ENCODE measurements at regions not wholly inside any gene's neighbourhood (a gene's known extent, or its start where the extent isn't known, plus 50 kb on each side); places are given as distances from the start of the nearest gene placed in this dataset.

- no peak for DNase-seq (ENCODE audit: low read depth in 2 of 2)
Observed at GRCh38 chr4:20572976-20573375, 127.3 kb upstream of the PACRGL start.

DNA sequence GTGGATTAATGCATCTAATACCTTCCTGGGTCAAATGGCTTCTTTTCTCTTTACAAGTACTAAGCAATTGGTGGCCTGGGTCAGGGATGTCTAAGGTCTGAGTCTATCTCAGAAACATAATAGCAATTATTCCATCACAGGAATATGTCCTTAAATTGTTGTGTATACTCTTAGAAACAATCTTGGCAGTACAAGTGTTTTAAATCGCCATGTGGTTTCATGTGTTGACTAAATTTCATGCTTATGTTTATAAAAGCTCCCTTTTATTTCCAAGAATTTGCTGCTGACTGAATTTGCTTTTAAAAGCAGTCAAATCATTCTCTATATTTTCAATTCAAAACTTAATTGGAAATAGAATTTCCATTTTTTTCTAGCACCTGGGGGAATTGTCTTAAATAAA lies 125.3 kb upstream of the PACRGL start:
- DNase-seq (ENCODE audit: low read depth in 2 of 2) = no peak
- no peak overlapping the region for H3K4me3 ChIP-seq (replicated peaks in 1 of 2; ENCODE audit: low read depth in 2 of 2, low read length in 2 of 2)
- TF ChIP-seq, protein P1, sequence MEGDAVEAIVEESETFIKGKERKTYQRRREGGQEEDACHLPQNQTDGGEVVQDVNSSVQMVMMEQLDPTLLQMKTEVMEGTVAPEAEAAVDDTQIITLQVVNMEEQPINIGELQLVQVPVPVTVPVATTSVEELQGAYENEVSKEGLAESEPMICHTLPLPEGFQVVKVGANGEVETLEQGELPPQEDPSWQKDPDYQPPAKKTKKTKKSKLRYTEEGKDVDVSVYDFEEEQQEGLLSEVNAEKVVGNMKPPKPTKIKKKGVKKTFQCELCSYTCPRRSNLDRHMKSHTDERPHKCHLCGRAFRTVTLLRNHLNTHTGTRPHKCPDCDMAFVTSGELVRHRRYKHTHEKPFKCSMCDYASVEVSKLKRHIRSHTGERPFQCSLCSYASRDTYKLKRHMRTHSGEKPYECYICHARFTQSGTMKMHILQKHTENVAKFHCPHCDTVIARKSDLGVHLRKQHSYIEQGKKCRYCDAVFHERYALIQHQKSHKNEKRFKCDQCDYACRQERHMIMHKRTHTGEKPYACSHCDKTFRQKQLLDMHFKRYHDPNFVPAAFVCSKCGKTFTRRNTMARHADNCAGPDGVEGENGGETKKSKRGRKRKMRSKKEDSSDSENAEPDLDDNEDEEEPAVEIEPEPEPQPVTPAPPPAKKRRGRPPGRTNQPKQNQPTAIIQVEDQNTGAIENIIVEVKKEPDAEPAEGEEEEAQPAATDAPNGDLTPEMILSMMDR (IDR thresholded peaks at IDR 0.05; ENCODE audit: low read depth, low read length) = no peak

More at GRCh38 chr4:20572976-20573375, 127.3 kb upstream of the PACRGL start:
- no peak overlapping the region for H3K4me3 ChIP-seq (replicated peaks in 1 of 2; ENCODE audit: low read depth in 2 of 2, low read length in 2 of 2)
- TF ChIP-seq, protein P1 (IDR thresholded peaks at IDR 0.05; ENCODE audit: low read depth, low read length) = no peak

GRCh38 chr4:20575486-20575885 lies 124.8 kb upstream of the PACRGL start:
- TF ChIP-seq, protein P1 (IDR thresholded peaks at IDR 0.05; ENCODE audit: low read depth, low read length) = no peak
- no peak for DNase-seq (ENCODE audit: low read depth in 2 of 2)
- H3K4me3 ChIP-seq (replicated peaks in 1 of 2; ENCODE audit: low read depth in 2 of 2, low read length in 2 of 2) = no peak overlapping the region

GRCh38 chr4:20576861-20577260 lies 123.4 kb upstream of the PACRGL start:
- H3K4me3 ChIP-seq (replicated peaks in 1 of 2; ENCODE audit: low read depth in 2 of 2, low read length in 2 of 2) = no peak overlapping the region
- TF ChIP-seq, protein P1 (IDR thresholded peaks at IDR 0.05; ENCODE audit: low read depth, low read length) = no peak
- peak in 1 of 2 donors; percentile 2 for DNase-seq (ENCODE audit: low read depth in 2 of 2)

DNA sequence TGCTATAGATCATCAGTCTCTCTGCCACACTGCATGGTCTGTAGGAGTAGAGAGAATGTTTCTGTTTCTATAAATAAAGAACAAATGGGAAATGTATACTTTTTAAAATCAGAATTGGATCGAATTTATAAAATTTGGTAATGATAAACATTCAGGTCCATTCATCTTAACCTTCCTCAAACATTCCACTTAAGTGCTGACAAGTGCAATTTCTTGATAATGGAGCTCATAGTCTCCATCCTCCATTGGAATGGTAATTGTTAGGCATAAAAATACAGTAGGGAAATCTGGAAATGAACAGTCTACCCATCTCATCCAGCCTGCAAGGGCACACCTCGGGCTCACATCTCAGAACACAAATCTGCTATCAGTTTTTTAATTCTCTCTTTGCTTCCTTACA lies 122.6 kb upstream of the PACRGL start:
- no peak for DNase-seq (ENCODE audit: low read depth in 2 of 2)
- H3K4me3 ChIP-seq (replicated peaks in 1 of 2; ENCODE audit: low read depth in 2 of 2, low read length in 2 of 2) = no peak overlapping the region
- TF ChIP-seq, protein P1 (IDR thresholded peaks at IDR 0.05; ENCODE audit: low read depth, low read length) = no peak

DNA sequence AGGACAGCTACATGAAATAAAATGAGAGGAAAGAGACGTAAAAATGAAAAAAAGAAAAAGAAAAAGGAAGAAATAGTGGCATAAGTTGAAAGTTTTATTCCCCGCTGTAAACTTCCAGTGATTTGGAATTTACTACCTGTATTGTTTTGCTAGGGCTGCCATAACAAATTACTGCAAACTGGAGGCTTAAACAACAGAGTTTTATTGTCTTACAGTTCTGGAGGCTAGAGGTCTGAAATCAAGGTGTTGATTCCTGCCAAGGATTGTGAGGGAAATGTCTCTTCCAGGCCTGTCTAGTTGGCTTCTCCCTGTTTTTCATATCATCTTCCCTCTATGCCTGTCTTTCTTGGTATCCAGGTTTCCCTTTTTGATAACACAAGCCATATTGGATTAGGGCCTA lies 119.4 kb upstream of the PACRGL start:
- TF ChIP-seq, protein P1 (IDR thresholded peaks at IDR 0.05; ENCODE audit: low read depth, low read length) = no peak
- no peak overlapping the region for H3K4me3 ChIP-seq (replicated peaks in 1 of 2; ENCODE audit: low read depth in 2 of 2, low read length in 2 of 2)
- no peak for DNase-seq (ENCODE audit: low read depth in 2 of 2)

GRCh38 chr4:20589436-20589835 lies 110.8 kb upstream of the PACRGL start:
- TF ChIP-seq, protein P1 (IDR thresholded peaks at IDR 0.05; ENCODE audit: low read depth, low read length) = no peak
- H3K4me3 ChIP-seq (replicated peaks in 1 of 2; ENCODE audit: low read depth in 2 of 2, low read length in 2 of 2) = no peak overlapping the region

More at GRCh38 chr4:20589436-20589835, 110.8 kb upstream of the PACRGL start:
- no peak for DNase-seq (ENCODE audit: low read depth in 2 of 2)

All from cardiac fibroblast (primary cell).